Gastroesophageal sphincter (tissue), 3 donors: ENCODE measurements at regions not wholly inside any gene's neighbourhood (a gene's known extent, or its start where the extent isn't known, plus 50 kb on each side); places are given as distances from the start of the nearest gene placed in this dataset.

Source experiments
- CTCF ChIP-seq, 4 experiments: fragments of 200-600 bp in 2 of 4; fragments of 450-650 bp in 2 of 4; sonication (generic) in 1 of 4; IDR thresholded peaks; one replicate each; pipeline ENCODE4 v1.5.1; 2017 to 2019; ENCODE audit warnings: antibody characterized with exemption in 4 of 4, mild to moderate bottlenecking in 2 of 4, moderate library complexity in 2 of 4
- EP300 ChIP-seq: sonication (generic); formaldehyde crosslinking; IDR thresholded peaks from one replicate; pipeline ENCODE4 v1.6.1; 2017; ENCODE audit warnings: antibody characterized with exemption, mild to moderate bottlenecking
- POLR2A ChIP-seq, 2 donors: fragments of 450-650 bp; IDR thresholded peaks; one replicate each; pipeline ENCODE4 v1.6.1; 2017; ENCODE audit warnings: antibody characterized with exemption in 2 of 2, mild to moderate bottlenecking in 2 of 2, moderate library complexity in 1 of 2
- POLR2AphosphoS5 ChIP-seq: sonication (generic); formaldehyde crosslinking; IDR thresholded peaks from one replicate; pipeline ENCODE4 v1.6.1; 2017; ENCODE audit warnings: antibody characterized with exemption

- no peak for TF ChIP-seq CTCF (IDR thresholded peaks at IDR 0.05)
- TF ChIP-seq POLR2AphosphoS5: no peak
- TF ChIP-seq POLR2A (IDR thresholded peaks at IDR 0.05): no peak
- TF ChIP-seq EP300: no peak
These were observed 606.6 kb downstream of the PRELID2 start for GRCh38 chr5:145228564-145228963.
